GM12864 (cell line): ENCODE measurements at regions not wholly inside any gene's neighbourhood (a gene's known extent, or its start where the extent isn't known, plus 50 kb on each side); places are given as distances from the start of the nearest gene placed in this dataset.
"Not testable (repeated sequence)": the region's sequence is repeated elsewhere in the genome, so short reads cannot be mapped to it uniquely, and the experiment has no call there.

Experiments
- DNase-seq: peaks from one replicate; pipeline ENCODE4 v3.0.0-alpha.2; 2011; ENCODE audit warnings: low read depth
- H3K4me3 ChIP-seq: 2 replicates; pipeline ENCODE4 v1.5.1; 2011; ENCODE audit warnings: mild to moderate bottlenecking, low read depth, low read length, control low read depth
- TF ChIP-seq, protein P1 (sequence below): IDR thresholded peaks from 2 replicates; pipeline ENCODE4 v1.5.1; 2011; ENCODE audit warnings: low read depth, mild to moderate bottlenecking, moderate library complexity, low read length, control low read depth, inconsistent platforms; ENCODE audit errors: missing control alignments

DNA sequence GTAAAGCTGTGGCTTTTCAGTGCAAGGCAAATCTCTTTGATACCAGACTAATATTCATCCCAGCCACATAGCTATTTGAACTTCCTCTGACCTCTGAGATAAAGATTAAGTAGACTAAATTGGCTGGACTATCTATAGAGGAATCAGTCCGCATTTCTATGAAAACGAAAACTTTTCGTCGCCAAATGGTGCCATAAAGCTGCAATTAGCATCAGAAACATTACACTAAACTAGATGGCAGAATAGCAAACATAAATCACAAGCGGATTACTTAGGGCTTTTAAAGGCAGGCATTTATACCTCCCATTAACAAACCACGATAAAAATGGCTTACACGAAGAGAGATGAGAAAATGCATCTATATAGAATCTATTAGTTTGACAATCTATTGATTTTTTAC, 1009.7 kb upstream of the CDH6 start:
- DNase-seq: no peak
- TF ChIP-seq, protein P1, sequence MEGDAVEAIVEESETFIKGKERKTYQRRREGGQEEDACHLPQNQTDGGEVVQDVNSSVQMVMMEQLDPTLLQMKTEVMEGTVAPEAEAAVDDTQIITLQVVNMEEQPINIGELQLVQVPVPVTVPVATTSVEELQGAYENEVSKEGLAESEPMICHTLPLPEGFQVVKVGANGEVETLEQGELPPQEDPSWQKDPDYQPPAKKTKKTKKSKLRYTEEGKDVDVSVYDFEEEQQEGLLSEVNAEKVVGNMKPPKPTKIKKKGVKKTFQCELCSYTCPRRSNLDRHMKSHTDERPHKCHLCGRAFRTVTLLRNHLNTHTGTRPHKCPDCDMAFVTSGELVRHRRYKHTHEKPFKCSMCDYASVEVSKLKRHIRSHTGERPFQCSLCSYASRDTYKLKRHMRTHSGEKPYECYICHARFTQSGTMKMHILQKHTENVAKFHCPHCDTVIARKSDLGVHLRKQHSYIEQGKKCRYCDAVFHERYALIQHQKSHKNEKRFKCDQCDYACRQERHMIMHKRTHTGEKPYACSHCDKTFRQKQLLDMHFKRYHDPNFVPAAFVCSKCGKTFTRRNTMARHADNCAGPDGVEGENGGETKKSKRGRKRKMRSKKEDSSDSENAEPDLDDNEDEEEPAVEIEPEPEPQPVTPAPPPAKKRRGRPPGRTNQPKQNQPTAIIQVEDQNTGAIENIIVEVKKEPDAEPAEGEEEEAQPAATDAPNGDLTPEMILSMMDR: no peak
- no peak overlapping the region for H3K4me3 ChIP-seq

- TF ChIP-seq, protein P1: no peak
- no peak overlapping the region for H3K4me3 ChIP-seq
- no peak for DNase-seq
Measured at GRCh38 chr5:30156156-30156555, 1037.3 kb upstream of the CDH6 start.

- no peak overlapping the region for H3K4me3 ChIP-seq
- TF ChIP-seq, protein P1: no peak
- DNase-seq: no peak
Measured at GRCh38 chr5:30152431-30152830, 1041.1 kb upstream of the CDH6 start.

DNA sequence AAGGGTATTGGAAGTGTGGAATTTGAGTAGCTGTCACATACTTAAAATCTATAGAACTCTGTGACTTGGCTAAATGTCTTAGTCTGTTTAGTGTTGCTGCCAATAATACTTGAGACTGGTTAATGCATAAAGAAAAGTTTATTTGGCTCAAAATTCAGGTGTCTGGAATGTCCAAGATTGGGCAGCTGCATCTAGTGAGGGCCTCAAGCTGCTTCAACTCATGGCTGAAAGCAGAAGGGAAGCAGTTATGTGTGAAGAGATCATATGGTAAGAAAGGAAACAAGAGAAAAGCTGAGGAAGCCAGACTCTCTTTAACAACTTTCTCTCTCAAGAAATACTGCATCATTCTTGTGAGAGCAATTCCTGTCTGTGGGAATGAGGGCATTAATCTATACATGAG, 1043.3 kb upstream of the CDH6 start:
- H3K4me3 ChIP-seq: no peak overlapping the region
- DNase-seq: no peak
- TF ChIP-seq, protein P1: no peak

GRCh38 chr5:30149526-30149925, 1044.0 kb upstream of the CDH6 start:
- TF ChIP-seq, protein P1: no peak
- no peak overlapping the region for H3K4me3 ChIP-seq

GRCh38 chr5:30147976-30148375, 1045.5 kb upstream of the CDH6 start:
- TF ChIP-seq, protein P1: no peak
- no peak overlapping the region for H3K4me3 ChIP-seq
- no peak for DNase-seq

More at GRCh38 chr5:30149526-30149925, 1044.0 kb upstream of the CDH6 start:
- DNase-seq: no peak

DNA sequence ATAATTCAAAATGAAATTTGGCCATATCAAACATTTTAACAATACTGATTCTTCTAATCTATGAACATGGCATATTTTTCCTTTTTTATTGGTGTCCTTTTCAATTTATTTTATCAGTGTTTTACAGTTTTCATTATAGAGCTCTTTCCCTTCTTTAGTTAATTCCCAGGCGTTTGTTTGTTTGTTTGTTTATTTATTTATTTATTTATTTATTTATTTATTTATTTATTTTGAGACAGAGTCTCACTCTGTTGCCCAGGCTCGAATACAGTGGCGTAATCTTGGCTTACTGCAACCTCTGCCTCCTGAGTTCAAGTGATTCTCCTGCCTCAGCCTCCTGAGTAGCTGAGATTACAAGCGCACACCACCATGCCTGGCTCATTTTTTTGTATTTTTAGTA, 1049.4 kb upstream of the CDH6 start:
- not testable (repeated sequence) for DNase-seq, H3K4me3 ChIP-seq

DNA sequence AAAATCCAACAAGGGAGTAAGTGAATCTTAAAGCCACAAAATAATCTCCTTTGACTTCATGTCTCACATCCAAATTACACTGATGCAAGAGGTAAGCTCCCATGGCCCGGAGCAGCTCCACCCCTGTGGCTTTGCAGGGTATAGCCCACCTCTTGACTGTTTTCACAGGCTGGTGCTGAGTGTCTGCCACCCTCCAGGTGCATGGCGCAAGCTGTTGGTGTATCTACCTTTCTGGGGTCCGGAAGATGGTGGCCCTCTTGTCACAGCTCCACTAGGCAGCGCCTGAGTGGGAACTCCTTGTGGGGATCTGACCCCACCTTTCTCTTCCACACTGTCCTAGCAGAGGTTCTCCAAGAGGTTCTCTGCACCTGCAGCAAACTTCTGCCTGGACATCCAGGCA, 1051.1 kb upstream of the CDH6 start:
- no peak for DNase-seq
- TF ChIP-seq, protein P1: no peak
- H3K4me3 ChIP-seq: no peak overlapping the region
